GM23338 (cell line): ENCODE measurements at regions not wholly inside any gene's neighbourhood (a gene's known extent, or its start where the extent isn't known, plus 50 kb on each side); places are given as distances from the start of the nearest gene placed in this dataset.

ENCODE experiments used
- ATAC-seq: fragments of 200-7000 bp; cut with Tn5 transposase; 3 replicates; pipeline ENCODE4 v1.9.1; 2020
- DNase-seq: peaks from one replicate; pipeline ENCODE4 v3.0.0-alpha.2; 2015; ENCODE audit warnings: low spot score
- H2AFZ ChIP-seq: fragments of 200-600 bp; sonication (generic); 2 replicates; pipeline ENCODE4 v1.8.0; 2016; ENCODE audit warnings: antibody characterized with exemption, mild to moderate bottlenecking, moderate library complexity
- H3F3A ChIP-seq: fragments of 200-600 bp; sonication (generic); replicated peaks from 2 replicates; pipeline ENCODE4 v1.8.0; 2017; ENCODE audit warnings: antibody characterized with exemption, mixed run types, low read depth
- H3K27ac ChIP-seq: fragments of 200-600 bp; sonication (generic); 2 replicates; pipeline ENCODE4 v1.6.1; 2016; ENCODE audit warnings: low read depth
- H3K27me3 ChIP-seq: fragments of 200-600 bp; sonication (generic); 2 replicates; pipeline ENCODE4 v1.8.0; 2016; ENCODE audit warnings: mild to moderate bottlenecking, mixed run types, moderate library complexity; ENCODE audit not compliant: insufficient read depth
- H3K36me3 ChIP-seq: fragments of 200-600 bp; sonication (generic); 2 replicates; pipeline ENCODE4 v1.8.0; 2016; ENCODE audit warnings: mild to moderate bottlenecking; ENCODE audit not compliant: insufficient read depth
- H3K4me1 ChIP-seq: fragments of 200-600 bp; sonication (generic); 2 replicates; pipeline ENCODE4 v1.8.0; 2016; ENCODE audit warnings: mild to moderate bottlenecking, moderate library complexity; ENCODE audit not compliant: insufficient read depth
- H3K4me2 ChIP-seq: fragments of 200-600 bp; sonication (generic); 2 replicates; pipeline ENCODE4 v1.7.1; 2017; ENCODE audit warnings: mixed run types
- H3K4me3 ChIP-seq: fragments of 200-600 bp; sonication (generic); 2 replicates; pipeline ENCODE4 v1.6.1; 2016; ENCODE audit warnings: mixed run types
- H3K79me2 ChIP-seq: fragments of 200-600 bp; sonication (generic); replicated peaks from 2 replicates; pipeline ENCODE4 v1.8.0; 2017; ENCODE audit warnings: mild to moderate bottlenecking; ENCODE audit not compliant: insufficient read depth
- H3K9me2 ChIP-seq: fragments of 200-600 bp; sonication (generic); 2 replicates; pipeline ENCODE4 v1.8.0; 2017; ENCODE audit not compliant: insufficient read depth
- H4K20me1 ChIP-seq: fragments of 200-600 bp; sonication (generic); replicated peaks from 2 replicates; pipeline ENCODE4 v1.8.0; 2017; ENCODE audit warnings: mild to moderate bottlenecking; ENCODE audit not compliant: insufficient read depth
- H3K27ac Mint-ChIP-seq: 2 replicates; pipeline ENCODE4 v1.8.0; 2020; ENCODE audit warnings: inconsistent platforms, mild to moderate bottlenecking, moderate library complexity, mixed read lengths
- H3K27me3 Mint-ChIP-seq: 3 replicates; pipeline ENCODE4 v1.8.0; 2022; ENCODE audit warnings: low read depth, mild to moderate bottlenecking, moderate library complexity, mixed read lengths, inconsistent platforms; ENCODE audit not compliant: insufficient read depth, poor library complexity
- H3K36me3 Mint-ChIP-seq: 3 replicates; pipeline ENCODE4 v1.8.0; 2021; ENCODE audit warnings: low read depth, mild to moderate bottlenecking, inconsistent platforms, moderate library complexity, mixed read lengths
- H3K4me1 Mint-ChIP-seq: 3 replicates; pipeline ENCODE4 v1.8.0; 2020; ENCODE audit warnings: mild to moderate bottlenecking, inconsistent platforms, mixed read lengths
- H3K4me3 Mint-ChIP-seq: 3 replicates; pipeline ENCODE4 v1.8.0; 2021; ENCODE audit warnings: moderate library complexity, mild to moderate bottlenecking, inconsistent platforms, mixed read lengths
- H3K9me3 Mint-ChIP-seq: 3 replicates; pipeline ENCODE4 v1.8.0; 2020; ENCODE audit warnings: moderate library complexity, mild to moderate bottlenecking, inconsistent platforms, mixed read lengths
- CREB1 ChIP-seq: fragments of 250-450 bp; sonication (Bioruptor Pico); IDR thresholded peaks from 2 replicates; pipeline ENCODE4 v1.5.0; 2020; ENCODE audit warnings: low read depth, mild to moderate bottlenecking, moderate library complexity
- EZH2 ChIP-seq: fragments of 200-600 bp; sonication (generic); IDR thresholded peaks from one replicate; pipeline ENCODE4 v1.8.0; 2017; ENCODE audit warnings: antibody characterized with exemption, mild to moderate bottlenecking, low read depth; ENCODE audit not compliant: unreplicated experiment
- EZH2phosphoT487 ChIP-seq: fragments of 200-600 bp; sonication (generic); IDR thresholded peaks from one replicate; pipeline ENCODE4 v1.8.1; 2018; ENCODE audit warnings: antibody characterized with exemption; ENCODE audit not compliant: unreplicated experiment
- JUNB ChIP-seq: IDR thresholded peaks from one replicate; pipeline ENCODE4 v1.6.1; 2016; ENCODE audit warnings: antibody characterized with exemption; ENCODE audit not compliant: unreplicated experiment
- POLR2AphosphoS5 ChIP-seq: IDR thresholded peaks from 2 replicates; pipeline ENCODE4 v1.6.1; 2016; ENCODE audit warnings: antibody characterized with exemption, low read depth
- STAT1 ChIP-seq: IDR thresholded peaks from one replicate; pipeline ENCODE4 v1.6.1; 2016; ENCODE audit warnings: antibody characterized with exemption; ENCODE audit not compliant: unreplicated experiment
- ZNF114 ChIP-seq: fragments of 250-450 bp; sonication (Bioruptor Pico); IDR thresholded peaks from 2 replicates; pipeline ENCODE4 v1.5.0; 2020; ENCODE audit warnings: mild to moderate bottlenecking, moderate library complexity
- ZNF331 ChIP-seq: fragments of 250-450 bp; sonication (Bioruptor Pico); IDR thresholded peaks from 2 replicates; pipeline ENCODE4 v1.5.0; 2020; ENCODE audit warnings: low read depth, mild to moderate bottlenecking, moderate library complexity
- TF ChIP-seq, protein P1 (sequence below): fragments of 250-450 bp; sonication (Bioruptor Pico); IDR thresholded peaks from 2 replicates; pipeline ENCODE4 v1.5.0; 2020; ENCODE audit warnings: mild to moderate bottlenecking, moderate library complexity
- TF ChIP-seq, protein P2 (sequence below): IDR thresholded peaks from one replicate; pipeline ENCODE4 v1.6.1; 2018; ENCODE audit warnings: antibody characterized with exemption; ENCODE audit not compliant: unreplicated experiment
- TF ChIP-seq, protein P3 (sequence below), 2 experiments: fragments of 200-600 bp in 1 of 2; sonication (generic) in 1 of 2; conservative IDR thresholded peaks; 2 replicates each; pipeline versions ENCODE4 v1.5.1 to v1.6.1; 2016 to 2017; ENCODE audit warnings: antibody characterized with exemption in 2 of 2, low read depth in 2 of 2, mild to moderate bottlenecking in 2 of 2, moderate library complexity in 1 of 2
- TF ChIP-seq, protein P4 (sequence below): IDR thresholded peaks from 2 replicates; pipeline ENCODE4 v1.6.1; 2016; ENCODE audit warnings: antibody characterized with exemption

DNA sequence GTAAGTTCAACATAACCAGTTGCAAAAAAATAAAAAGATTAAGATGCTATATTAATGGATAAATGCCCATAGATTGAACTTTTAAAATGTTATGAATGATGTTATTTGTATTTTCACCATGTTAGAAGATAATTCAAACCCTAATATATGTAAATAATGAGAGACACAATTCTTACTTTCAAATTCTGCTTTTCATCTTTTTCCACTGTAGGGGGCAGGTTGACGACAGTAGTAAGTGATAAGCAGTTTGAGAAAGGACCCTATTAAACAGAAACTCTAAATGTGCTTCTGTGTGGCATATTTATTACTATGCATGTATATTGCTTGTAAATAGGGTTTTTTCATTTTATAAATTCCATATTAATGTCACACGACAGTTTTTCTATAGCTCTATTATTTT lies 591.1 kb downstream of the SEMA5A start (continued):
- TF ChIP-seq, protein P1, sequence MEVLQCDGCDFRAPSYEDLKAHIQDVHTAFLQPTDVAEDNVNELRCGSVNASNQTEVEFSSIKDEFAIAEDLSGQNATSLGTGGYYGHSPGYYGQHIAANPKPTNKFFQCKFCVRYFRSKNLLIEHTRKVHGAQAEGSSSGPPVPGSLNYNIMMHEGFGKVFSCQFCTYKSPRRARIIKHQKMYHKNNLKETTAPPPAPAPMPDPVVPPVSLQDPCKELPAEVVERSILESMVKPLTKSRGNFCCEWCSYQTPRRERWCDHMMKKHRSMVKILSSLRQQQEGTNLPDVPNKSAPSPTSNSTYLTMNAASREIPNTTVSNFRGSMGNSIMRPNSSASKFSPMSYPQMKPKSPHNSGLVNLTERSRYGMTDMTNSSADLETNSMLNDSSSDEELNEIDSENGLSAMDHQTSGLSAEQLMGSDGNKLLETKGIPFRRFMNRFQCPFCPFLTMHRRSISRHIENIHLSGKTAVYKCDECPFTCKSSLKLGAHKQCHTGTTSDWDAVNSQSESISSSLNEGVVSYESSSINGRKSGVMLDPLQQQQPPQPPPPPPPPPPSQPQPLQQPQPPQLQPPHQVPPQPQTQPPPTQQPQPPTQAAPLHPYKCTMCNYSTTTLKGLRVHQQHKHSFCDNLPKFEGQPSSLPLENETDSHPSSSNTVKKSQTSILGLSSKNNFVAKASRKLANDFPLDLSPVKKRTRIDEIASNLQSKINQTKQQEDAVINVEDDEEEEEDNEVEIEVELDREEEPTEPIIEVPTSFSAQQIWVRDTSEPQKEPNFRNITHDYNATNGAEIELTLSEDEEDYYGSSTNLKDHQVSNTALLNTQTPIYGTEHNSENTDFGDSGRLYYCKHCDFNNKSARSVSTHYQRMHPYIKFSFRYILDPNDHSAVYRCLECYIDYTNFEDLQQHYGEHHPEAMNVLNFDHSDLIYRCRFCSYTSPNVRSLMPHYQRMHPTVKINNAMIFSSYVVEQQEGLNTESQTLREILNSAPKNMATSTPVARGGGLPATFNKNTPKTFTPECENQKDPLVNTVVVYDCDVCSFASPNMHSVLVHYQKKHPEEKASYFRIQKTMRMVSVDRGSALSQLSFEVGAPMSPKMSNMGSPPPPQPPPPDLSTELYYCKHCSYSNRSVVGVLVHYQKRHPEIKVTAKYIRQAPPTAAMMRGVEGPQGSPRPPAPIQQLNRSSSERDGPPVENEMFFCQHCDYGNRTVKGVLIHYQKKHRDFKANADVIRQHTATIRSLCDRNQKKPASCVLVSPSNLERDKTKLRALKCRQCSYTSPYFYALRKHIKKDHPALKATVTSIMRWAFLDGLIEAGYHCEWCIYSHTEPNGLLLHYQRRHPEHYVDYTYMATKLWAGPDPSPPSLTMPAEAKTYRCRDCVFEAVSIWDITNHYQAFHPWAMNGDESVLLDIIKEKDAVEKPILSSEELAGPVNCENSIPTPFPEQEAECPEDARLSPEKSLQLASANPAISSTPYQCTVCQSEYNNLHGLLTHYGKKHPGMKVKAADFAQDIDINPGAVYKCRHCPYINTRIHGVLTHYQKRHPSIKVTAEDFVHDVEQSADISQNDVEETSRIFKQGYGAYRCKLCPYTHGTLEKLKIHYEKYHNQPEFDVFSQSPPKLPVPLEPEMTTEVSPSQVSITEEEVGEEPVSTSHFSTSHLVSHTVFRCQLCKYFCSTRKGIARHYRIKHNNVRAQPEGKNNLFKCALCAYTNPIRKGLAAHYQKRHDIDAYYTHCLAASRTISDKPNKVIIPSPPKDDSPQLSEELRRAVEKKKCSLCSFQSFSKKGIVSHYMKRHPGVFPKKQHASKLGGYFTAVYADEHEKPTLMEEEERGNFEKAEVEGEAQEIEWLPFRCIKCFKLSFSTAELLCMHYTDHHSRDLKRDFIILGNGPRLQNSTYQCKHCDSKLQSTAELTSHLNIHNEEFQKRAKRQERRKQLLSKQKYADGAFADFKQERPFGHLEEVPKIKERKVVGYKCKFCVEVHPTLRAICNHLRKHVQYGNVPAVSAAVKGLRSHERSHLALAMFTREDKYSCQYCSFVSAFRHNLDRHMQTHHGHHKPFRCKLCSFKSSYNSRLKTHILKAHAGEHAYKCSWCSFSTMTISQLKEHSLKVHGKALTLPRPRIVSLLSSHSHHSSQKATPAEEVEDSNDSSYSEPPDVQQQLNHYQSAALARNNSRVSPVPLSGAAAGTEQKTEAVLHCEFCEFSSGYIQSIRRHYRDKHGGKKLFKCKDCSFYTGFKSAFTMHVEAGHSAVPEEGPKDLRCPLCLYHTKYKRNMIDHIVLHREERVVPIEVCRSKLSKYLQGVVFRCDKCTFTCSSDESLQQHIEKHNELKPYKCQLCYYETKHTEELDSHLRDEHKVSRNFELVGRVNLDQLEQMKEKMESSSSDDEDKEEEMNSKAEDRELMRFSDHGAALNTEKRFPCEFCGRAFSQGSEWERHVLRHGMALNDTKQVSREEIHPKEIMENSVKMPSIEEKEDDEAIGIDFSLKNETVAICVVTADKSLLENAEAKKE (CRISPR knock-in tag), result no peak
- TF ChIP-seq JUNB, result no peak

DNA sequence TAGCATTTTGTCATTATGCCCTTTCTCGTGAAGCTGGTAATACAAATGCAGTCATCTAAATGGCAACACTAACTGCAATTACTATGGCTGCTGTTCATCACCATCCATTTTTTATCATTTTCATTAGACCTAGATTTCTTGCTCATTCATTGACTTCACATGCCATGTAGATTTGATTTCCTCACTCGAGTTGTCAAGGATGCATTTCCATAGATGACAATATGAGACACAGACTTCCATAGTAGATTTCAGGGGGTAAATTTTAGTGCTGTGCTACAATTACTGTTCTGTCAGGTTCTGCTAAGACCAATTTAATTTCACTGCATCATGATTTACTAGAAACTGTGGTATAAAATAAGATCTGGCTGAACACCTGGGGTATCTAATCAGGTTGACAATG lies 589.2 kb downstream of the SEMA5A start:
- no peaks in the 10 kb centered on the region for H3K9me2 ChIP-seq
- Mint-ChIP-seq H3K9me3 (no peaks in the 10 kb centered on the region), H3K4me3 (no peak overlapping the region), H3K27ac (no peak overlapping the region), H3K4me1 (no peaks in the 10 kb centered on the region), H3K36me3 (no peaks in the 10 kb centered on the region), H3K27me3 (no peaks in the 10 kb centered on the region)
- no peaks in the 10 kb centered on the region for H4K20me1 ChIP-seq
- no peaks in the 10 kb centered on the region for H3K27me3 ChIP-seq
- H3K79me2 ChIP-seq, result no peaks in the 10 kb centered on the region
- ATAC-seq, result no peak
- no peaks in the 10 kb centered on the region for H3K4me1 ChIP-seq
- no peak for DNase-seq
- H2AFZ ChIP-seq, result no peak overlapping the region
- no peaks in the 10 kb centered on the region for H3F3A ChIP-seq
- H3K4me2 ChIP-seq, result no peak overlapping the region
- no peak overlapping the region for H3K27ac ChIP-seq
- no peak overlapping the region for H3K4me3 ChIP-seq
- no peaks in the 10 kb centered on the region for H3K36me3 ChIP-seq
- TF ChIP-seq ZNF331 (no peak), STAT1 (no peak), CREB1 (no peak), EZH2 (no peak), POLR2AphosphoS5 (no peak), ZNF114 (CRISPR knock-in tag) (no peak), EZH2phosphoT487 (no peak), JUNB (no peak)
- TF ChIP-seq, protein P2, sequence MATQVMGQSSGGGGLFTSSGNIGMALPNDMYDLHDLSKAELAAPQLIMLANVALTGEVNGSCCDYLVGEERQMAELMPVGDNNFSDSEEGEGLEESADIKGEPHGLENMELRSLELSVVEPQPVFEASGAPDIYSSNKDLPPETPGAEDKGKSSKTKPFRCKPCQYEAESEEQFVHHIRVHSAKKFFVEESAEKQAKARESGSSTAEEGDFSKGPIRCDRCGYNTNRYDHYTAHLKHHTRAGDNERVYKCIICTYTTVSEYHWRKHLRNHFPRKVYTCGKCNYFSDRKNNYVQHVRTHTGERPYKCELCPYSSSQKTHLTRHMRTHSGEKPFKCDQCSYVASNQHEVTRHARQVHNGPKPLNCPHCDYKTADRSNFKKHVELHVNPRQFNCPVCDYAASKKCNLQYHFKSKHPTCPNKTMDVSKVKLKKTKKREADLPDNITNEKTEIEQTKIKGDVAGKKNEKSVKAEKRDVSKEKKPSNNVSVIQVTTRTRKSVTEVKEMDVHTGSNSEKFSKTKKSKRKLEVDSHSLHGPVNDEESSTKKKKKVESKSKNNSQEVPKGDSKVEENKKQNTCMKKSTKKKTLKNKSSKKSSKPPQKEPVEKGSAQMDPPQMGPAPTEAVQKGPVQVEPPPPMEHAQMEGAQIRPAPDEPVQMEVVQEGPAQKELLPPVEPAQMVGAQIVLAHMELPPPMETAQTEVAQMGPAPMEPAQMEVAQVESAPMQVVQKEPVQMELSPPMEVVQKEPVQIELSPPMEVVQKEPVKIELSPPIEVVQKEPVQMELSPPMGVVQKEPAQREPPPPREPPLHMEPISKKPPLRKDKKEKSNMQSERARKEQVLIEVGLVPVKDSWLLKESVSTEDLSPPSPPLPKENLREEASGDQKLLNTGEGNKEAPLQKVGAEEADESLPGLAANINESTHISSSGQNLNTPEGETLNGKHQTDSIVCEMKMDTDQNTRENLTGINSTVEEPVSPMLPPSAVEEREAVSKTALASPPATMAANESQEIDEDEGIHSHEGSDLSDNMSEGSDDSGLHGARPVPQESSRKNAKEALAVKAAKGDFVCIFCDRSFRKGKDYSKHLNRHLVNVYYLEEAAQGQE, result no peak
- TF ChIP-seq, protein P3, sequence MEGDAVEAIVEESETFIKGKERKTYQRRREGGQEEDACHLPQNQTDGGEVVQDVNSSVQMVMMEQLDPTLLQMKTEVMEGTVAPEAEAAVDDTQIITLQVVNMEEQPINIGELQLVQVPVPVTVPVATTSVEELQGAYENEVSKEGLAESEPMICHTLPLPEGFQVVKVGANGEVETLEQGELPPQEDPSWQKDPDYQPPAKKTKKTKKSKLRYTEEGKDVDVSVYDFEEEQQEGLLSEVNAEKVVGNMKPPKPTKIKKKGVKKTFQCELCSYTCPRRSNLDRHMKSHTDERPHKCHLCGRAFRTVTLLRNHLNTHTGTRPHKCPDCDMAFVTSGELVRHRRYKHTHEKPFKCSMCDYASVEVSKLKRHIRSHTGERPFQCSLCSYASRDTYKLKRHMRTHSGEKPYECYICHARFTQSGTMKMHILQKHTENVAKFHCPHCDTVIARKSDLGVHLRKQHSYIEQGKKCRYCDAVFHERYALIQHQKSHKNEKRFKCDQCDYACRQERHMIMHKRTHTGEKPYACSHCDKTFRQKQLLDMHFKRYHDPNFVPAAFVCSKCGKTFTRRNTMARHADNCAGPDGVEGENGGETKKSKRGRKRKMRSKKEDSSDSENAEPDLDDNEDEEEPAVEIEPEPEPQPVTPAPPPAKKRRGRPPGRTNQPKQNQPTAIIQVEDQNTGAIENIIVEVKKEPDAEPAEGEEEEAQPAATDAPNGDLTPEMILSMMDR (conservative IDR thresholded peaks at IDR 0.05; ENCODE audit: low read depth in 2 of 2), result no peak
- TF ChIP-seq, protein P4, sequence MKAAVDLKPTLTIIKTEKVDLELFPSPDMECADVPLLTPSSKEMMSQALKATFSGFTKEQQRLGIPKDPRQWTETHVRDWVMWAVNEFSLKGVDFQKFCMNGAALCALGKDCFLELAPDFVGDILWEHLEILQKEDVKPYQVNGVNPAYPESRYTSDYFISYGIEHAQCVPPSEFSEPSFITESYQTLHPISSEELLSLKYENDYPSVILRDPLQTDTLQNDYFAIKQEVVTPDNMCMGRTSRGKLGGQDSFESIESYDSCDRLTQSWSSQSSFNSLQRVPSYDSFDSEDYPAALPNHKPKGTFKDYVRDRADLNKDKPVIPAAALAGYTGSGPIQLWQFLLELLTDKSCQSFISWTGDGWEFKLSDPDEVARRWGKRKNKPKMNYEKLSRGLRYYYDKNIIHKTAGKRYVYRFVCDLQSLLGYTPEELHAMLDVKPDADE, result no peak
